ENCODE measurements at regions not wholly inside any gene's neighbourhood (a gene's known extent, or its start where the extent isn't known, plus 50 kb on each side); places are given as distances from the start of the nearest gene placed in this dataset.

- no peak for DNase-seq (ENCODE audit: low spot score)
Observed at GRCh38 chr4:14627038-14627437, 375.2 kb upstream of the CPEB2 start.

- DNase-seq (ENCODE audit: low spot score): no peak
Observed at GRCh38 chr4:14631806-14632440, 370.4 kb upstream of the CPEB2 start.

GRCh38 chr4:14636563-14636962 lies 365.7 kb upstream of the CPEB2 start:
- DNase-seq (ENCODE audit: low spot score): no peak

DNA sequence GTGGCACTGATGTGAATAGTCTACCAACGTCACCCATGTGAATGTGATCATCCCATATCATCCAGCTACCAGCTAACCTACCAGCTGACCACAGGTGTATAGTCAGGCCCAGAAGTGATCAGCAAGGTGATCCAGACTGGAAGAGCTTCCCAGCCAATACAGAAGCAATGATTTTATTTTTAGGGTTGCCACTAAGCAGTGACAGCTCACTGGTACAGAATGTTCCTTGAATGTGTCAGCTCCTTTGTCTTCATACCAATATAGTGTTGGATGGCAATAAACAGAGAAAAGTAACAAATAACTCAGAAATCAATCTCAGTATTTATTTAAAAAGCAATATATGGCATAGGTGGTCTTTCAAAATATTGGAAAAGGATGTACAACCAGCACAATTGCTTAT lies 361.8 kb upstream of the CPEB2 start:
- DNase-seq (ENCODE audit: low spot score): no peak

DNA sequence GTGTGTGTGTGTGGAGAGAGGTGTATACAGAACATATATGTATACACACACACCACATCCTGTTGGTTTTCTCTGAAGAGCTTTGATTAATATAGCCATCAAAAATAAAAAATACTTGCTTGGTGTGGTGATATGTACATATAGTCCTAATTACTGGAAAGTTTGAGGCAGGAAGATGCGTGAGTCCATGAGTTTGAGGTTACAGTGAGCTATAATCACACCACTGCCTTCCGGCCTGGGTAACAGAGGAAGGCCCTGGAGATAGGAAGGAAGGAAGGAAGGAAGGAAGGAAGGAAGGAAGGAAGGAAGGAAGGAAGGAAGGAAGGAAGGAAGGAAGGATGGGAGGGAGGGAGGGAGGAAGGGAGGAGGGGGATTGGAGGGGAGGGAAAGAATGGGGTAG lies 360.4 kb upstream of the CPEB2 start:
- no peak for DNase-seq (ENCODE audit: low spot score)

GRCh38 chr4:14644580-14645282 lies 357.6 kb upstream of the CPEB2 start:
- DNase-seq (ENCODE audit: low spot score): no peak

- no peak for DNase-seq (ENCODE audit: low spot score)
Observed at GRCh38 chr4:14646831-14647230, 355.4 kb upstream of the CPEB2 start.

DNA sequence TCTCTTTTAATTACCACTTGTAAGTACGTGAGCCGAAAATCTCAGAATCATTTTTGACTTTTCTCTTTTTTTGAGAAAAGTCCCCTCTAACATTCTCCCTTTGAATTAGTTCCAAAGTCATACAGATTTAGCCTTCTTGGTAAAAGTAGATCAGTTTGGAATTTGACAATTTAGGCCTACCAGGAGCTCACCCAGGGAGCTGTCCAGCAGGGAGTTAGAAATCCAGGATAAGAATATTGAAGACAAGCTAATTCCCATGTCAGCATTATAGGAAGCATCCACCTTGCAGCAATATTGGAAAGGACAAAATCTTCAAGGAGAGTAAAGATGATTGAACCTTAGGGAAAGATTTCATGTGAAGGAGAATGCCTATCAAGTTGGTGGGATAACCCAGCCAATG lies 352.2 kb upstream of the CPEB2 start:
- DNase-seq (ENCODE audit: low spot score): no peak

DNA sequence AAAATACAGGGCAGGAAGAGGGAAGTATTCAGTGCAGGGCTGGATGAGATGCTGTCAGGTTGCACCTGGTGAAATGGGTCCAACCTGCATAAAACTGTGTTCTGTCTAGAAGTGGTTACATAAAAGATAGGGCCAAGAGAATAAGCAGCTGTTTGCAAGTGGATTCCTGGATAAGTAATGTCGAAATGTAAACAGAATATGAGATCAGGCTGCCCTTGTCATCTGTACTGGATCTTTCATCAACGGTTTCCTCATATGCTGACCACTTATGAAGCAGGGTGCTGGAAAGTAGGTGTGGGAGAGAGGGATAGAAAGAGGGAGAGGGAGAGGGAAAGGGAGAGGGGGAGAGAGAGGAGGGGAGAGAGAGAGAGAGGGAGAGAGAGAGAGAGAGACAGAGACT lies 349.8 kb upstream of the CPEB2 start:
- no peak for DNase-seq (ENCODE audit: low spot score)

DNA sequence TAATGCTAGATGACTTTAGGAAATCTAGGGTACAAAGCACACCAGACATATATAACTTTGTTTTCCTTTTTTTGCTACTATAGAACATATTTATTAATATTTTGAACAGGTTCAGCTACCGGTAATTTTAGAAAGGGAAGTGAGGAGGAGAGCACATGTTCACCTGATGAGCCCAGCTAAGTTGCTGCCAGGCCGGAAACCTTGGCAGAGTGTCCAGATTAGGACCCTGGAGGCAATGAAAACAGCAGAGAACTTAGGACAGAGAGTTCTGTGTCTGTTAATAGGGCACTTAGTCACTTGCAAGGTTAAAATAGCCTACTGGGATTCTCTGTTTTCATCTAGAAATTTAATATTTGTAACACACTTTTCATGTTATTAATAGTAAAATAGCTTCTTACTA lies 348.9 kb upstream of the CPEB2 start:
- no peak for DNase-seq (ENCODE audit: low spot score)

- no peak for DNase-seq (ENCODE audit: low spot score)
Observed at GRCh38 chr4:14659286-14659685, 343.0 kb upstream of the CPEB2 start.

GRCh38 chr4:14667624-14668151 lies 334.6 kb upstream of the CPEB2 start:
- no peak for DNase-seq (ENCODE audit: low spot score)

DNA sequence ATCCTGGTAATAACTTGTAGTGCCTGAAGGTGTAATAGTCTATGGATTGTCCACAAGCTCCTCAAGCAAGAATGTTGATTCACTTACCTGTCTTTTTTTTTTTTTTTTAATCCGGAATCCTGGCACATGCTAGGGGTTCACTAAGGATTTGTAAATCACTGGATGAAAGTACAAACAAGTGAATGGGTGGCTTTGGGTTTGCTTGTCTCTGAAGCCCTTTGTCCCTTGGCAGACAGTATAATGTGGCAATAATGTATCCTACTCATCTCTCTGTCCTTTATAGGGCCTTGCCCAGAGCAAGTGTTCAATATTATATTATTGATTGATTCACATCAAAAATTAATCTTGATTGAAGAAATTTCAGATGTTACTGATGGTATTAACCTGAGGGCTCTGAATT lies 334.0 kb upstream of the CPEB2 start:
- DNase-seq (ENCODE audit: low spot score): no peak

DNA sequence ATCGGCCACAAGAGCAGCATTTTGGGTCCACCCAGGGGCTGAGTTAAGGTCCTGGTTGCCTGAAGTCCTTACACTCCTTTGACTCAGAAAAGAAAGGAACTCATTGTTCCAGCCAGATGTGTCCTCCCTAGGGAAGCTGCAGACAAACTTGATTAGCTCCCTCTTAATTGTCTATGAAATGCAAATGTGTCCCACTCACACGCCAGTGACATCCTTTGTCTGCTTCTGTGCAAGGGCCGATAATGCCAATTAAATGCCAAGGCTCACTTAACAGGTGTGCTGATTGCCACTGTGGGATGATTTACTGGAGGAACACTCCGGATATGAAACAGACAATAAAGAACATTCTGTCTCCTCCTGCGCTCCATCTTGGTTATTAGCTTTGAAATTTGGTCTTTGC lies 332.9 kb upstream of the CPEB2 start:
- DNase-seq (ENCODE audit: low spot score): no peak

- no peak for DNase-seq (ENCODE audit: low spot score)
Observed at GRCh38 chr4:14671146-14671545, 331.1 kb upstream of the CPEB2 start.

DNA sequence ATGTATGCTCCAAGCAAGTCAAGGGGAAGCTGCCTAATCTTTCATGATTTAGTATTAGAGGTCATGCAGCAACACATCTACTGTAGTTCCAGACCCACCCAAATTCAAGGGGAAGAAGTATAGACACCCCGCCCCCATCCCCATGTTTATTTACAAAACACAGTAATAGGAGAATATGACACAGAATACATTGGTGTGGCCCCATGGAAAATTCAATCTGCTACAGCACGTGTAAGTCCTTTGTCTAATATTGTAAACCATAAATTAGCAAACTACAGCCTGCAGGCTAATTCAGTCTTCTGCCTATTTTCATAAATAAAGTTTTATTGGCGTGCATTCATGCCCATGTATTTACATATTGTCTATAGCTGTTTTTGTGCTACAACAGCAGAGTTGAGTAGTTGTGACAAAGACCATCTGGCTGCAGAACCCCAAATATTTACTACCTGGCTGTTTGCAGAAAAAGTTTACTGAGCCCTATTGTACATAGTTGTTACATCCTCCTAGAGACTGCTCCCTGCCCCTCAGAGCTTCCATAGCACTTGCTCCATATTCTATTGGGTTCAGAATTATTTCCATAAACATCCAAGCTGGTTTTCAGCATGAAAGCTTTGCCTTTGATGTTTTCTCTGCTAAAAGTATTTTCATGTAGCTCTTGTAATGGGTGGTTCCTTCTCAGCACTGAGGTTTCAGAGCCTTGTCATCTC lies 326.8 kb upstream of the CPEB2 start:
- DNase-seq (ENCODE audit: low spot score): no peak

DNA sequence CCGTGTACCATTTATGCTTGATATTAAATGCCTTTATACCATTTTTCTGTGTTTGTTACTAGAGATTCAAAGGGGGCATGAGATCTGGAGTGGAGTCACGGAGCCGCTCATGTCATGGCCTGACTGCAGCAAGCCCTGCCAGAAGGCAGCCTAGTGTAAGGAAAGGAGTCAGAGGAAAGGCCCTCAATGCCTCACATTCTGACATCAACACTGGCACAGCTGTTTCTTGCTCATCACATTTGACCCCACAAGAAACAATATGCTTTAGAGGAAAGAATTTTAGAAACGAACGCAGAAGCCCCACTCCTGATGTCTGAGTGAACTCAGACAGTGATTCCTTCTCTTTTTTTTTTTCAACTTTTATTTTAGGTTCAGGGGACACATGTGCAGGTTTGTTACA lies 322.4 kb upstream of the CPEB2 start:
- no peak for DNase-seq (ENCODE audit: low spot score)

DNA sequence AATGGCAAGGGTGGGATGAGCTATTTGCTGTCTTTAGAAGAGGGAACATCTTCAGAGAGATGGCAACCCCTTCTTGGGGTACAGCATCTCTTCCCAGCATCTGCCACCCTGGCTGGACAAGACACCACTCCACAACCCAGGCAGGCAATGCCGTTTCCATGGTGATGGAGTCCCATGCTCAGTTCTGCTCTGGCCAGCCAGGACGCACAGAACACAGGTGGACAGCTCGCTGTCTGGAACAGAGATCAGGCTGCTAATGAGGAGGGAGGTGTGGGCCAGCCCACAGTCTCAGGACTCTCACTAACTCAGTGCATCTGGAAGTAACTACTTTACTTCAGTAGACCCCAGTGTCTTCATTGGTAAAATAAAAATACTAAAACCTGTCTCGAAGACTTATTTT lies 321.0 kb upstream of the CPEB2 start:
- no peak for DNase-seq (ENCODE audit: low spot score)

DNA sequence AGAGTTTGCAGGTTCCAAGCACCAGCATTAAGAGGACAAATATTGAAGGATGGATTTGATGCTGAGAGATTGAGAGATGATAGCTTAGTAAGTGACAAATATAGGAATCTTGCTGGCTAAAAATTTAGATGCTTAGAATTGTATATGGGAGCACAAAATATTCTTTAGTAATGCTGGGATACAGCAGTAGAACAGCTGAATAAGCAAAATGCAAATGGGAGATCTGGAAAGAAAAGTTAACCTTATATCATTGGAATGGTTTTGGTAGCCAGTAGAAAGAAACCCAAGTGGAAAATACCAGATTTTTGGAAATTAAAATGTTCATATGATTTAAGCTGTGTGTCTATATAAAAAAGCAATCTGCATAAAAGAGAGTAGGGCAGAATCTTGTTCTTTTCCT lies 308.6 kb upstream of the CPEB2 start:
- no peak for DNase-seq (ENCODE audit: low spot score)

DNA sequence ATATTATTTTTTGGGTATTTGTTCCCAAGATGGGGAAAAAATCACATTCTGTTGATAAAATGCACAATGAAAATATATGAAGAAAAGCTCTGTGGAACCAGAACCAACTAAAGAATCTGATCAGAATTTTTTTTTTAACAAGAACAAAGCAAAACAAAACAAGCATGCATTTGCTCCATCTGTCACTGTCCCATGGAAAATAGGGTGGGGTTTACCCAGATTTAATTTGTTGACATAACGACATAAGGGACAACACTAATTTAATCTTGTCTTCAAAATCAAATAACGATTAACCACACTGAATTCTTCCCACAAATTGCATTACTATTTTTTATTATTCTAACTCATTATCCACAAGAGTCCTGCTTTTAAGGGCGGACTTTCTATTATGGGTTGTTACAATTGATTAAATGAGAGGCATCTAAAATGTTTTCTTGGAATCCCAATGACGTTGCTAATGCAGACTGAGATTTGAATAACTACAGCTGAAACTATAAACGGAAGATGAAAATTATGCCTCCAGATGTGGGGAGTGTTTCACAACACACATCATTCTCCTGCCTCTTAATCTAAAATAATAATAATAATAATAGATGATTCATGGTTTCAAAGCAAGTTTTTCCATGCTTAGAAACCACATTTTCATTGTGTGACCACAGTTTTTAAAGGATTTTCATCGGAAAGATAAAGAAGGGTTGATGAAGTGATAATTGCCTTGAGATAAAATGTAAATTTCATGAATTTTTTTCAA lies 307.0 kb upstream of the CPEB2 start:
- no peak for DNase-seq (ENCODE audit: low spot score)

DNA sequence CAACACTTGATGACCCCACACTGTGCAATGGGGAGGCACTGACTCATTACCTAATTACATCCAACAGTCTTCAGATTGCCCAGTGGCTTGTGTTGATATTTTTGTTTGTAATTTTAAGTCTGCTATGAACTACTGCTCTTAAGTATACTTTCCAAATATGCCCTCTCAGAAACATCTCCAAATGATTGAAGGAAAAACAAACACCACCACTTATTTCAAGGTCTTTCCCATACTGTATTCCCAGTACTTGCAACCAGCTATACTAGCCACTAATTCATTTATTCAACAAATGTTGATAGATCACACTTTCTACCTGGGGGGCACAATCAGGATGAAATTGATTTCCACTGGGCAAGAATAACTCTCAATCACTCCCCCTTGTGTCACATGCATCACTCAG lies 302.2 kb upstream of the CPEB2 start:
- DNase-seq (ENCODE audit: low spot score): no peak

DNA sequence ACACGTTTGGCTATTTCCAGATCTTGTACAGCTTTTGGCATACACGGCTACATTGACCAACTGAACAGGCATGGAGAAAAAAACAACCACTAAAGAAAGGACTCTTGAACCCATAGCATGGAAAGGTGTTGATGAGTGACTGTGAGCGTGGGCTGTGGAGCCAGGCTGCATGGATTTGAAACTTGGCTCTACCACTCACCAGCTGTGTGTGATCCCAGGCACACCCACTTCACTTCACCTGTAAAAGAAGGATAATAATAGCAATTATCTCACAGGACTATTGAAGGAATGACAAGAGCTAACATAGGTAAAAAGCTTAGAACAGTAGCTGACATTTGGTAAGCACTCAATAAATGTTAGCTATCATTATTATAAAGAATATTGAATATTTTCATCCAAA lies 301.7 kb upstream of the CPEB2 start:
- no peak for DNase-seq (ENCODE audit: low spot score)

GRCh38 chr4:14701389-14701788 lies 300.9 kb upstream of the CPEB2 start:
- no peak for DNase-seq (ENCODE audit: low spot score)

Data from hematopoietic multipotent progenitor cell treated with erythropoietin and hydrocortisone succinate and interleukin-3 and kit ligand, for 15 days (in vitro differentiated cells).